Neural cell (in vitro differentiated cells): ENCODE measurements at regions not wholly inside any gene's neighbourhood (a gene's known extent, or its start where the extent isn't known, plus 50 kb on each side); places are given as distances from the start of the nearest gene placed in this dataset.
"Not testable (repeated sequence)": the region's sequence is repeated elsewhere in the genome, so short reads cannot be mapped to it uniquely, and the experiment has no call there.

ENCODE experiments used
- H2AFZ ChIP-seq: fragments of 200-600, 300-800 bp; sonication (generic), shearing (Covaris generic); 2 replicates; pipeline ENCODE4 v1.6.0; 2014; ENCODE audit warnings: low read depth, mild to moderate bottlenecking, antibody characterized with exemption, low read length, moderate library complexity
- H3F3A ChIP-seq: fragments of 200-600 bp; shearing (Covaris generic); 2 replicates; pipeline ENCODE4 v1.6.1; 2016; ENCODE audit warnings: mild to moderate bottlenecking, moderate library complexity, mixed read lengths, antibody characterized with exemption, low read length; ENCODE audit not compliant: insufficient read depth, poor library complexity, severe bottlenecking
- H3K27ac ChIP-seq: fragments of 200-600, 300-800 bp; sonication (generic), shearing (Covaris generic); 2 replicates; pipeline ENCODE4 v1.5.1; 2014; ENCODE audit warnings: mild to moderate bottlenecking, low read length, moderate library complexity
- H3K27me3 ChIP-seq: fragments of 300-800, 200-600 bp; sonication (generic), shearing (Covaris generic); 2 replicates; pipeline ENCODE4 v1.6.0; 2014; ENCODE audit warnings: mild to moderate bottlenecking, low read depth, low read length, moderate library complexity; ENCODE audit not compliant: insufficient read depth
- H3K36me3 ChIP-seq: fragments of 300-800, 200-600 bp; sonication (generic), shearing (Covaris generic); 2 replicates; pipeline ENCODE4 v1.5.1; 2014; ENCODE audit warnings: mild to moderate bottlenecking, antibody characterized with exemption, low read length, moderate library complexity; ENCODE audit not compliant: insufficient read depth
- H3K4me2 ChIP-seq: fragments of 300-800, 200-600 bp; sonication (generic), shearing (Covaris generic); 2 replicates; pipeline ENCODE4 v1.6.0; 2014; ENCODE audit warnings: mild to moderate bottlenecking, low read length
- H3K4me3 ChIP-seq: fragments of 300-800, 200-600 bp; sonication (generic), shearing (Covaris generic); 2 replicates; pipeline ENCODE4 v1.5.1; 2014; ENCODE audit warnings: mild to moderate bottlenecking, low read length, moderate library complexity
- H3K79me2 ChIP-seq: fragments of 200-600 bp; shearing (Covaris generic); replicated peaks from 2 replicates; pipeline ENCODE4 v1.6.0; 2014; ENCODE audit warnings: mild to moderate bottlenecking, low read length, moderate library complexity; ENCODE audit not compliant: insufficient read depth
- H3K9ac ChIP-seq: fragments of 300-800, 200-600 bp; sonication (generic), shearing (Covaris generic); 2 replicates; pipeline ENCODE4 v1.6.1; 2016; ENCODE audit warnings: mild to moderate bottlenecking, low read length, mixed read lengths
- H3K9me2 ChIP-seq: fragments of 200-600 bp; shearing (Covaris generic); 2 replicates; pipeline ENCODE4 v1.6.1; 2016; ENCODE audit warnings: mild to moderate bottlenecking, low read length, mixed read lengths; ENCODE audit not compliant: insufficient read depth
- H3K9me3 ChIP-seq: fragments of 200-600, 300-800 bp; sonication (generic), shearing (Covaris generic); 2 replicates; pipeline ENCODE4 v1.6.1; 2016; ENCODE audit warnings: mild to moderate bottlenecking, mixed run types, low read length, moderate library complexity, mixed read lengths
- H4K20me1 ChIP-seq: fragments of 200-600 bp; shearing (Covaris generic); 2 replicates; pipeline ENCODE4 v1.6.1; 2016; ENCODE audit warnings: mild to moderate bottlenecking, mixed run types; ENCODE audit not compliant: insufficient read depth
- CTCF ChIP-seq: fragments of 450-650 bp; IDR thresholded peaks from 2 replicates; pipeline ENCODE4 v1.5.1; 2014; ENCODE audit warnings: antibody characterized with exemption, mild to moderate bottlenecking, moderate library complexity; ENCODE audit not compliant: poor library complexity, severe bottlenecking
- EP300 ChIP-seq: fragments of 450-650 bp; conservative IDR thresholded peaks from 2 replicates; pipeline ENCODE4 v1.6.1; 2014; ENCODE audit warnings: antibody characterized with exemption, mild to moderate bottlenecking, moderate library complexity; ENCODE audit not compliant: poor library complexity, severe bottlenecking
- EZH2 ChIP-seq: fragments of 200-600, 300-800 bp; shearing (Covaris generic), sonication (generic); IDR thresholded peaks from 2 replicates; pipeline ENCODE4 v1.6.1; 2014; ENCODE audit warnings: antibody characterized with exemption, low read length, borderline replicate concordance, mild to moderate bottlenecking; ENCODE audit not compliant: insufficient read depth, poor library complexity, severe bottlenecking
- MXI1 ChIP-seq: fragments of 450-650 bp; conservative IDR thresholded peaks from 2 replicates; pipeline ENCODE4 v1.6.1; 2014; ENCODE audit warnings: antibody characterized with exemption, mild to moderate bottlenecking; ENCODE audit not compliant: poor library complexity, severe bottlenecking
- POLR2AphosphoS5 ChIP-seq: IDR thresholded peaks from 2 replicates; pipeline ENCODE4 v1.6.1; 2012
- RAD21 ChIP-seq: fragments of 450-650 bp; conservative IDR thresholded peaks from 2 replicates; pipeline ENCODE4 v1.6.1; 2014; ENCODE audit warnings: antibody characterized with exemption, mild to moderate bottlenecking, moderate library complexity
- REST ChIP-seq: IDR thresholded peaks from 2 replicates; pipeline ENCODE4 v1.6.1; 2012; ENCODE audit warnings: borderline replicate concordance
- SMC3 ChIP-seq: fragments of 450-650 bp; conservative IDR thresholded peaks from 2 replicates; pipeline ENCODE4 v1.6.1; 2014; ENCODE audit warnings: antibody characterized with exemption, mild to moderate bottlenecking, moderate library complexity; ENCODE audit not compliant: poor library complexity
- TAF1 ChIP-seq: IDR thresholded peaks from 2 replicates; pipeline ENCODE4 v1.6.1; 2012; ENCODE audit warnings: low read depth

- H2AFZ ChIP-seq: no peak overlapping the region
- H3K79me2 ChIP-seq: no peaks in the 10 kb centered on the region
- no peak overlapping the region for H3K4me2 ChIP-seq
- H3K9ac ChIP-seq: no peak overlapping the region
- H3K27ac ChIP-seq: no peak overlapping the region
- H3K27me3 ChIP-seq: no peaks in the 10 kb centered on the region
- no peaks in the 10 kb centered on the region for H3K9me2 ChIP-seq
- H4K20me1 ChIP-seq: no peaks in the 10 kb centered on the region
- TF ChIP-seq RAD21 (no peak), MXI1 (no peak), CTCF (no peak)
- H3K4me3 ChIP-seq: no peak overlapping the region
- H3K9me3 ChIP-seq: no peaks in the 10 kb centered on the region
- no peaks in the 10 kb centered on the region for H3K36me3 ChIP-seq
- H3F3A ChIP-seq: no peaks in the 10 kb centered on the region
Observed at GRCh38 chrX:131845201-131845600, 177.9 kb upstream of the STK26 start.

- no peak overlapping the region for H3K27ac ChIP-seq
- no peak overlapping the region for H3K4me3 ChIP-seq
- TF ChIP-seq RAD21 (no peak), EP300 (no peak), TAF1 (no peak), REST (no peak), CTCF (no peak), POLR2AphosphoS5 (no peak), SMC3 (no peak), EZH2 (no peak), MXI1 (no peak)
- H4K20me1 ChIP-seq: no peaks in the 10 kb centered on the region
- no peaks in the 10 kb centered on the region for H3K79me2 ChIP-seq
- no peaks in the 10 kb centered on the region for H3K27me3 ChIP-seq
- no peak overlapping the region for H2AFZ ChIP-seq
- H3K9me2 ChIP-seq: no peaks in the 10 kb centered on the region
- no peak overlapping the region for H3K9ac ChIP-seq
- H3K36me3 ChIP-seq: no peaks in the 10 kb centered on the region
- no peak overlapping the region for H3K4me2 ChIP-seq
- no peaks in the 10 kb centered on the region for H3K9me3 ChIP-seq
- no peaks in the 10 kb centered on the region for H3F3A ChIP-seq
Observed at GRCh38 chrX:131845771-131846170, 177.3 kb upstream of the STK26 start.

GRCh38 chrX:131850964-131851363 lies 172.1 kb upstream of the STK26 start:
- H4K20me1 ChIP-seq, H3K9me3 ChIP-seq, H3K4me3 ChIP-seq, H3K4me2 ChIP-seq, H2AFZ ChIP-seq, H3K9ac ChIP-seq, H3K27me3 ChIP-seq, H3K9me2 ChIP-seq, H3K79me2 ChIP-seq, H3F3A ChIP-seq, H3K36me3 ChIP-seq, H3K27ac ChIP-seq: not testable (repeated sequence)
